ENCODE measurements at regions not wholly inside any gene's neighbourhood (a gene's known extent, or its start where the extent isn't known, plus 50 kb on each side); places are given as distances from the start of the nearest gene placed in this dataset.

- Mint-ChIP-seq H3K27ac (no peak overlapping the region; the same call in 1 of the 2 replicates), H3K36me3 (ENCODE audit: low read depth) (no peaks in the 10 kb centered on the region), H3K27me3 (ENCODE audit: insufficient read depth, low read depth, poor library complexity) (no peaks in the 10 kb centered on the region), H3K9me3 (no peaks in the 10 kb centered on the region), H3K4me3 (no peak overlapping the region), H3K4me1 (peaks cover 21% of the 10 kb centered on the region)
- H3K27me3 ChIP-seq (ENCODE audit: insufficient read depth): no peaks in the 10 kb centered on the region
- no peaks in the 10 kb centered on the region for H3K79me2 ChIP-seq (replicated peaks; ENCODE audit: insufficient read depth)
- H3K36me3 ChIP-seq (ENCODE audit: insufficient read depth): no peaks in the 10 kb centered on the region
- ATAC-seq: no peak
- H2AFZ ChIP-seq: no peak overlapping the region
- no peaks in the 10 kb centered on the region for H4K20me1 ChIP-seq (replicated peaks; ENCODE audit: insufficient read depth)
- H3K9me2 ChIP-seq (ENCODE audit: insufficient read depth): no peaks in the 10 kb centered on the region
- DNase-seq (ENCODE audit: low spot score): no peak
- no peak overlapping the region for H3K4me3 ChIP-seq
- peaks cover 9% of the 10 kb centered on the region; the same call in 1 of the 2 replicates for H3K4me1 ChIP-seq (ENCODE audit: insufficient read depth)
- no peaks in the 10 kb centered on the region for H3F3A ChIP-seq (replicated peaks; ENCODE audit: low read depth)
- no peak overlapping the region for H3K4me2 ChIP-seq
- H3K27ac ChIP-seq (ENCODE audit: low read depth): no peak overlapping the region
- TF ChIP-seq CTCF (conservative IDR thresholded peaks at IDR 0.05; ENCODE audit: low read depth in 2 of 2) (no peak), ZNF331 (CRISPR knock-in tag; IDR thresholded peaks at IDR 0.05; ENCODE audit: low read depth) (no peak), STAT1 (IDR thresholded peaks at IDR 0.05; ENCODE audit: unreplicated experiment) (no peak), NANOG (IDR thresholded peaks at IDR 0.05; ENCODE audit: borderline replicate concordance) (no peak), EZH2phosphoT487 (IDR thresholded peaks at IDR 0.05; ENCODE audit: unreplicated experiment) (no peak), REST (IDR thresholded peaks at IDR 0.05; ENCODE audit: unreplicated experiment) (no peak), ZNF114 (CRISPR knock-in tag; IDR thresholded peaks at IDR 0.05) (no peak), EZH2 (IDR thresholded peaks at IDR 0.05; ENCODE audit: low read depth, unreplicated experiment) (no peak), ZNF462 (CRISPR knock-in tag; IDR thresholded peaks at IDR 0.05) (no peak), JUNB (IDR thresholded peaks at IDR 0.05; ENCODE audit: unreplicated experiment) (no peak), CREB1 (CRISPR knock-in tag; IDR thresholded peaks at IDR 0.05; ENCODE audit: low read depth) (no peak), ETS1 (IDR thresholded peaks at IDR 0.05) (no peak), POLR2AphosphoS5 (IDR thresholded peaks at IDR 0.05; ENCODE audit: low read depth) (no peak)
Measured at GRCh38 chr7:12947465-12947864, 260.0 kb downstream of the ARL4A start.

All from GM23338 (cell line).